ENCODE measurements at regions not wholly inside any gene's neighbourhood (a gene's known extent, or its start where the extent isn't known, plus 50 kb on each side); places are given as distances from the start of the nearest gene placed in this dataset.

- Histone ChIP-seq H3K36me3 (no peaks in the 10 kb centered on the region), H3K4me3 (no peak overlapping the region), H3K9me3 (no peaks in the 10 kb centered on the region), H3K27ac (no peak overlapping the region), H3K4me1 (no peaks in the 10 kb centered on the region), H3K27me3 (no peaks in the 10 kb centered on the region)
- DNase-seq (ENCODE audit: low spot score in 2 of 2), result no peak
- no peak for TF ChIP-seq POLR2A (IDR thresholded peaks at IDR 0.05)
- TF ChIP-seq EP300 (IDR thresholded peaks at IDR 0.05), result no peak
- no peak for TF ChIP-seq CTCF (IDR thresholded peaks at IDR 0.05)
- 67 to 80% methylated on average over 8 of the region's 8 CpGs for WGBS, 2 donors
These were observed 516.7 kb downstream of the KCNT2 start for GRCh38 chr1:196091397-196092135.

GRCh38 chr1:196090226-196090625 lies 518.0 kb downstream of the KCNT2 start:
- Histone ChIP-seq H3K4me3 (no peak overlapping the region), H3K4me1 (no peaks in the 10 kb centered on the region), H3K36me3 (no peaks in the 10 kb centered on the region), H3K9me3 (no peaks in the 10 kb centered on the region), H3K27ac (no peak overlapping the region), H3K27me3 (no peaks in the 10 kb centered on the region)
- no peak for TF ChIP-seq EP300 (IDR thresholded peaks at IDR 0.05)
- TF ChIP-seq POLR2A (IDR thresholded peaks at IDR 0.05), result no peak
- TF ChIP-seq CTCF (IDR thresholded peaks at IDR 0.05), result no peak
- no peak for DNase-seq (ENCODE audit: low spot score in 2 of 2)
- WGBS, 2 donors, result 88 to 95% methylated on average over 3 of the region's 3 CpGs

- Histone ChIP-seq H3K4me3 (no peak overlapping the region), H3K9me3 (no peaks in the 10 kb centered on the region), H3K4me1 (no peaks in the 10 kb centered on the region), H3K27me3 (no peaks in the 10 kb centered on the region), H3K27ac (no peak overlapping the region), H3K36me3 (no peaks in the 10 kb centered on the region)
- WGBS, 2 donors, result 60 to 72% methylated on average over 10 of the region's 10 CpGs
- no peak for DNase-seq (ENCODE audit: low spot score in 2 of 2)
- TF ChIP-seq POLR2A (IDR thresholded peaks at IDR 0.05), result no peak
- no peak for TF ChIP-seq CTCF (IDR thresholded peaks at IDR 0.05)
- TF ChIP-seq EP300 (IDR thresholded peaks at IDR 0.05), result no peak
These were observed 519.7 kb downstream of the KCNT2 start for GRCh38 chr1:196088541-196088940.

GRCh38 chr1:196078691-196079090 lies 529.5 kb downstream of the KCNT2 start:
- no peaks in the 10 kb centered on the region for H3K9me3 ChIP-seq
- H3K27me3 ChIP-seq, result no peaks in the 10 kb centered on the region
- H3K4me1 ChIP-seq, result no peaks in the 10 kb centered on the region
- H3K4me3 ChIP-seq, result no peak overlapping the region
- no peak for DNase-seq (ENCODE audit: low spot score in 2 of 2)
- TF ChIP-seq EP300 (IDR thresholded peaks at IDR 0.05) (no peak), POLR2A (IDR thresholded peaks at IDR 0.05) (no peak), CTCF (IDR thresholded peaks at IDR 0.05) (no peak)
- WGBS, 2 donors, result 83 to 88% methylated on average over 3 of the region's 3 CpGs
- H3K27ac ChIP-seq, result no peak overlapping the region
- H3K36me3 ChIP-seq, result no peaks in the 10 kb centered on the region

GRCh38 chr1:196075621-196076020 lies 532.6 kb downstream of the KCNT2 start:
- Histone ChIP-seq H3K9me3 (no peaks in the 10 kb centered on the region), H3K27ac (no peak overlapping the region), H3K36me3 (no peaks in the 10 kb centered on the region), H3K27me3 (no peaks in the 10 kb centered on the region), H3K4me3 (no peak overlapping the region), H3K4me1 (no peaks in the 10 kb centered on the region)
- no peak for DNase-seq (ENCODE audit: low spot score in 2 of 2)
- WGBS, 2 donors, result 91 to 92% methylated on average over 1 of the region's 1 CpG
- TF ChIP-seq EP300 (IDR thresholded peaks at IDR 0.05), result no peak
- TF ChIP-seq POLR2A (IDR thresholded peaks at IDR 0.05), result no peak
- TF ChIP-seq CTCF (IDR thresholded peaks at IDR 0.05), result no peak
